DOHH2 (cell line): ENCODE measurements at regions not wholly inside any gene's neighbourhood (a gene's known extent, or its start where the extent isn't known, plus 50 kb on each side); places are given as distances from the start of the nearest gene placed in this dataset.

Experiments used
- H3F3A ChIP-seq: fragments of 200-600 bp; sonication (generic), shearing (Covaris generic); 2 replicates; pipeline ENCODE4 v1.6.0; 2016; ENCODE audit warnings: antibody characterized with exemption, mild to moderate bottlenecking; ENCODE audit not compliant: control insufficient read depth, insufficient read depth
- H3K27ac ChIP-seq: fragments of 200-600 bp; sonication (generic); 2 replicates; pipeline ENCODE4 v1.5.1; 2014; ENCODE audit warnings: low read depth, mild to moderate bottlenecking, low read length, moderate library complexity
- H3K27me3 ChIP-seq: fragments of 200-600 bp; sonication (generic); 2 replicates; pipeline ENCODE4 v1.6.1; 2014; ENCODE audit warnings: mild to moderate bottlenecking, low read length, mixed read lengths; ENCODE audit not compliant: control insufficient read depth
- H3K36me3 ChIP-seq: fragments of 200-600 bp; sonication (generic); 2 replicates; pipeline ENCODE4 v1.6.1; 2014; ENCODE audit warnings: mild to moderate bottlenecking, low read length, moderate library complexity, mixed read lengths; ENCODE audit not compliant: control insufficient read depth
- H3K4me1 ChIP-seq: fragments of 200-600 bp; sonication (generic); 2 replicates; pipeline ENCODE4 v1.6.1; 2014; ENCODE audit warnings: mild to moderate bottlenecking, low read length, mixed read lengths; ENCODE audit not compliant: control insufficient read depth
- H3K4me2 ChIP-seq: fragments of 200-600 bp; sonication (generic); 2 replicates; pipeline ENCODE4 v1.6.0; 2014; ENCODE audit warnings: mild to moderate bottlenecking, low read length, moderate library complexity
- H3K4me3 ChIP-seq: fragments of 200-600 bp; sonication (generic); 2 replicates; pipeline ENCODE4 v1.5.1; 2014; ENCODE audit warnings: mild to moderate bottlenecking, low read length, mixed read lengths
- H3K79me2 ChIP-seq: fragments of 200-600 bp; sonication (generic); 2 replicates; pipeline ENCODE4 v1.6.1; 2014; ENCODE audit warnings: mild to moderate bottlenecking, low read length, mixed read lengths; ENCODE audit not compliant: control insufficient read depth
- H3K9me2 ChIP-seq: fragments of 200-600 bp; sonication (generic); replicated peaks from 2 replicates; pipeline ENCODE4 v1.6.1; 2014; ENCODE audit warnings: mild to moderate bottlenecking, low read length, mixed read lengths; ENCODE audit not compliant: control insufficient read depth
- H3K9me3 ChIP-seq: fragments of 200-600 bp; sonication (generic); 2 replicates; pipeline ENCODE4 v1.6.1; 2014; ENCODE audit warnings: antibody characterized with exemption, low read length, mixed read lengths; ENCODE audit not compliant: control insufficient read depth, insufficient read depth
- H4K20me1 ChIP-seq: fragments of 200-600 bp; sonication (generic); 2 replicates; pipeline ENCODE4 v1.6.0; 2014; ENCODE audit warnings: low read depth, mild to moderate bottlenecking, antibody characterized with exemption, low read length, moderate library complexity; ENCODE audit not compliant: control insufficient read depth, insufficient read depth
- CTCF ChIP-seq: fragments of 200-600 bp; sonication (generic); IDR thresholded peaks from one replicate; pipeline ENCODE4 v1.5.1; 2014; ENCODE audit warnings: antibody characterized with exemption, mild to moderate bottlenecking, low read depth, low read length; ENCODE audit not compliant: poor library complexity, severe bottlenecking
- EZH2phosphoT487 ChIP-seq: fragments of 200-600 bp; sonication (generic); IDR thresholded peaks from 2 replicates; pipeline ENCODE4 v1.6.1; 2017; ENCODE audit warnings: borderline replicate concordance, mild to moderate bottlenecking, antibody characterized with exemption, low read length, moderate library complexity, mixed read lengths

- no peaks in the 10 kb centered on the region for H3K36me3 ChIP-seq
- H3K27ac ChIP-seq, result no peak overlapping the region
- no peaks in the 10 kb centered on the region for H3F3A ChIP-seq
- H3K4me2 ChIP-seq, result no peak overlapping the region
- no peak overlapping the region for H3K4me3 ChIP-seq
- TF ChIP-seq EZH2phosphoT487, result no peak
- no peak for TF ChIP-seq CTCF
- no peaks in the 10 kb centered on the region for H3K79me2 ChIP-seq
- no peaks in the 10 kb centered on the region for H3K9me3 ChIP-seq
- no peaks in the 10 kb centered on the region for H3K9me2 ChIP-seq
- peaks cover 20% of the 10 kb centered on the region for H3K27me3 ChIP-seq
- H3K4me1 ChIP-seq, result no peaks in the 10 kb centered on the region
- no peaks in the 10 kb centered on the region for H4K20me1 ChIP-seq
Measured at GRCh38 chr15:78695046-78695671, 54.1 kb upstream of the CHRNB4 start.

GRCh38 chr15:78691851-78692421 lies 50.9 kb upstream of the CHRNB4 start:
- Histone ChIP-seq H3K9me3 (no peaks in the 10 kb centered on the region), H3K9me2 (no peaks in the 10 kb centered on the region), H3K27ac (no peak overlapping the region), H3K79me2 (no peaks in the 10 kb centered on the region), H3F3A (no peaks in the 10 kb centered on the region), H4K20me1 (no peaks in the 10 kb centered on the region), H3K27me3 (peaks cover 19% of the 10 kb centered on the region), H3K4me3 (no peak overlapping the region), H3K36me3 (no peaks in the 10 kb centered on the region), H3K4me1 (no peaks in the 10 kb centered on the region), H3K4me2 (no peak overlapping the region)
- TF ChIP-seq EZH2phosphoT487, result no peak
- TF ChIP-seq CTCF, result no peak

DNA sequence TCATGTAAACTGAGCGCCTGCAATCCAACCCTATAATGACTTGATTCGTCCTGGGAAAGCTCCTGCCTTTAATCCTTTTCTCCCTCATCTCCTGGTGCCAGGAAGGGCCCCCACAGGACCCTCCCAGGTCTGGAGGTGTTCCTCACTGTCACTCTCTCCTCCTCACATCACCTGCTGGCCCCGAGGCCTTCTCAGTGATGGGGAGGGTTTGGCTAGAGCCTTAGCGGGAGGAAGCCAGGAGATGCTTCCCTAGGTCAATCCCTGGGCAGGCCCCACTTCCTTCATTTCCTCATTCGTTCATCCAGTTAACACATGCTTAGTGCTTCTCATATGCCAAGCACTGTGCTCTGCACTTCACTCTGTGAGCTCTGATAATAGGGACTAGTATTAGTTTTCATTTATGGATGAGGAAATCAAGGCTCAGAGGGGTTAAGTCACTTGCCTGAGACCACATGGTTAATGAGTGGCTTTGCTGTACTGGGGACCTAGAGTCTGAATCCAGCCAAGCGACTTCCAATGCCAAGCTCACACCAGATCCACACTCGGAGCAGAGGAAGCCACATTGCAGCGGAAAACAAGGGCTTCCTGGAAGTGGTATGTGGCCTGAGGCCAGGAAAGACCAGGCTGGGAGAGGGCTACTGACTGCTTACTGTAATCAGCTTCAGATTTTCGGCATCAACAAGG lies 50.3 kb upstream of the CHRNB4 start:
- Histone ChIP-seq H3K27me3 (peaks cover 22% of the 10 kb centered on the region), H3K4me1 (no peaks in the 10 kb centered on the region), H3K9me2 (no peaks in the 10 kb centered on the region), H3K79me2 (no peaks in the 10 kb centered on the region), H3K27ac (no peak overlapping the region), H4K20me1 (no peaks in the 10 kb centered on the region), H3K4me3 (no peak overlapping the region), H3K36me3 (no peaks in the 10 kb centered on the region), H3K4me2 (no peak overlapping the region), H3K9me3 (no peaks in the 10 kb centered on the region), H3F3A (no peaks in the 10 kb centered on the region)
- TF ChIP-seq CTCF, result no peak
- no peak for TF ChIP-seq EZH2phosphoT487
